ENCODE measurements at regions not wholly inside any gene's neighbourhood (a gene's known extent, or its start where the extent isn't known, plus 50 kb on each side); places are given as distances from the start of the nearest gene placed in this dataset.

GRCh38 chr9:2453106-2453505, 168.5 kb upstream of the VLDLR start:
- Histone ChIP-seq H3K36me3 (ENCODE audit: insufficient read depth, low read length) (no peaks in the 10 kb centered on the region), H4K20me1 (ENCODE audit: insufficient read depth, low read length, poor library complexity, severe bottlenecking) (no peaks in the 10 kb centered on the region)

GRCh38 chr9:2453701-2454100, 167.9 kb upstream of the VLDLR start:
- no peak for TF ChIP-seq EZH2phosphoT487 (IDR thresholded peaks at IDR 0.05; ENCODE audit: borderline replicate concordance)
- TF ChIP-seq, protein P1, sequence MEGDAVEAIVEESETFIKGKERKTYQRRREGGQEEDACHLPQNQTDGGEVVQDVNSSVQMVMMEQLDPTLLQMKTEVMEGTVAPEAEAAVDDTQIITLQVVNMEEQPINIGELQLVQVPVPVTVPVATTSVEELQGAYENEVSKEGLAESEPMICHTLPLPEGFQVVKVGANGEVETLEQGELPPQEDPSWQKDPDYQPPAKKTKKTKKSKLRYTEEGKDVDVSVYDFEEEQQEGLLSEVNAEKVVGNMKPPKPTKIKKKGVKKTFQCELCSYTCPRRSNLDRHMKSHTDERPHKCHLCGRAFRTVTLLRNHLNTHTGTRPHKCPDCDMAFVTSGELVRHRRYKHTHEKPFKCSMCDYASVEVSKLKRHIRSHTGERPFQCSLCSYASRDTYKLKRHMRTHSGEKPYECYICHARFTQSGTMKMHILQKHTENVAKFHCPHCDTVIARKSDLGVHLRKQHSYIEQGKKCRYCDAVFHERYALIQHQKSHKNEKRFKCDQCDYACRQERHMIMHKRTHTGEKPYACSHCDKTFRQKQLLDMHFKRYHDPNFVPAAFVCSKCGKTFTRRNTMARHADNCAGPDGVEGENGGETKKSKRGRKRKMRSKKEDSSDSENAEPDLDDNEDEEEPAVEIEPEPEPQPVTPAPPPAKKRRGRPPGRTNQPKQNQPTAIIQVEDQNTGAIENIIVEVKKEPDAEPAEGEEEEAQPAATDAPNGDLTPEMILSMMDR (conservative IDR thresholded peaks at IDR 0.05; ENCODE audit: low read length) = no peak
- no peaks in the 10 kb centered on the region for H3K9me2 ChIP-seq (replicated peaks; ENCODE audit: low read depth, low read length)
- H3K79me2 ChIP-seq (ENCODE audit: insufficient read depth, low read length) = no peaks in the 10 kb centered on the region
- no peaks in the 10 kb centered on the region for H3F3A ChIP-seq (ENCODE audit: low read depth)
- H2AFZ ChIP-seq (ENCODE audit: low read length) = no peak overlapping the region
- H3K27me3 ChIP-seq (ENCODE audit: insufficient read depth, low read length, poor library complexity, severe bottlenecking) = no peaks in the 10 kb centered on the region
- no peaks in the 10 kb centered on the region for H3K4me1 ChIP-seq (ENCODE audit: insufficient read depth, low read length, poor library complexity, severe bottlenecking)
- H3K4me3 ChIP-seq (ENCODE audit: low read length, poor library complexity, severe bottlenecking) = no peak overlapping the region
- no peaks in the 10 kb centered on the region for H3K36me3 ChIP-seq (ENCODE audit: insufficient read depth, low read length)
- H4K20me1 ChIP-seq (ENCODE audit: insufficient read depth, low read length, poor library complexity, severe bottlenecking) = no peaks in the 10 kb centered on the region
- H3K4me2 ChIP-seq (ENCODE audit: low read depth, low read length, poor library complexity, severe bottlenecking) = no peak overlapping the region
- no peaks in the 10 kb centered on the region for H3K9me3 ChIP-seq (ENCODE audit: insufficient read depth, low read depth, low read length)
- H3K9ac ChIP-seq (ENCODE audit: low read depth, low read length, poor library complexity, severe bottlenecking) = no peak overlapping the region

More at GRCh38 chr9:2453106-2453505, 168.5 kb upstream of the VLDLR start:
- Histone ChIP-seq H3K4me1 (ENCODE audit: insufficient read depth, low read length, poor library complexity, severe bottlenecking) (no peaks in the 10 kb centered on the region), H3F3A (ENCODE audit: low read depth) (no peaks in the 10 kb centered on the region), H3K9me3 (ENCODE audit: insufficient read depth, low read depth, low read length) (no peaks in the 10 kb centered on the region), H3K4me3 (ENCODE audit: low read length, poor library complexity, severe bottlenecking) (no peak overlapping the region), H3K9ac (ENCODE audit: low read depth, low read length, poor library complexity, severe bottlenecking) (no peak overlapping the region), H2AFZ (ENCODE audit: low read length) (no peak overlapping the region), H3K79me2 (ENCODE audit: insufficient read depth, low read length) (no peaks in the 10 kb centered on the region), H3K4me2 (ENCODE audit: low read depth, low read length, poor library complexity, severe bottlenecking) (no peak overlapping the region), H3K27me3 (ENCODE audit: insufficient read depth, low read length, poor library complexity, severe bottlenecking) (no peaks in the 10 kb centered on the region), H3K9me2 (replicated peaks; ENCODE audit: low read depth, low read length) (no peaks in the 10 kb centered on the region)
- TF ChIP-seq, protein P1 (conservative IDR thresholded peaks at IDR 0.05; ENCODE audit: low read length) = no peak
- no peak for TF ChIP-seq EZH2phosphoT487 (IDR thresholded peaks at IDR 0.05; ENCODE audit: borderline replicate concordance)

DNA sequence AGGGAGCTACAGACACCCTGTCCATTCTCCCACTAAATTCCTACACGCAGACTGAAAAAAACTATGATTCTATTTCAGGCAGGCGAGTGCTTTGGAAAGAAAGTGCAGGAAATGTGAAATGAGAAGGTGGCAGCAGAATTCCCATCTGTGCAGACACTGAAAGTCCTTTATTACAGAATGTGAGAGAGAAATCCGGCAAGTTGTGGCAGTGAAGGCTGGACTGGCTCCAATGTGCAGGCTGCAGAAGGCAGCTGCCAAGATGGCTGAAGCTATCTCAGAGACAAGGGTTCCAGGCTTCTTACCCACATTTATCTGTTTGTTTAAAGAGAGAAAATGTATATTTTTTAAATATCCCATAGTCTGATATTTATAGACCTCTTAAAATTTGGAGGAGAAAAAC, 161.8 kb upstream of the VLDLR start:
- no peak overlapping the region for H3K4me2 ChIP-seq (ENCODE audit: low read depth, low read length, poor library complexity, severe bottlenecking)
- no peaks in the 10 kb centered on the region for H3K4me1 ChIP-seq (ENCODE audit: insufficient read depth, low read length, poor library complexity, severe bottlenecking)
- no peak overlapping the region for H3K4me3 ChIP-seq (ENCODE audit: low read length, poor library complexity, severe bottlenecking)
- no peaks in the 10 kb centered on the region for H4K20me1 ChIP-seq (ENCODE audit: insufficient read depth, low read length, poor library complexity, severe bottlenecking)
- no peaks in the 10 kb centered on the region for H3F3A ChIP-seq (ENCODE audit: low read depth)
- no peaks in the 10 kb centered on the region for H3K79me2 ChIP-seq (ENCODE audit: insufficient read depth, low read length)
- H3K27me3 ChIP-seq (ENCODE audit: insufficient read depth, low read length, poor library complexity, severe bottlenecking) = no peaks in the 10 kb centered on the region
- H3K9ac ChIP-seq (ENCODE audit: low read depth, low read length, poor library complexity, severe bottlenecking) = no peak overlapping the region
- no peak overlapping the region for H2AFZ ChIP-seq (ENCODE audit: low read length)
- H3K36me3 ChIP-seq (ENCODE audit: insufficient read depth, low read length) = no peaks in the 10 kb centered on the region
- no peaks in the 10 kb centered on the region for H3K9me2 ChIP-seq (replicated peaks; ENCODE audit: low read depth, low read length)
- no peaks in the 10 kb centered on the region for H3K9me3 ChIP-seq (ENCODE audit: insufficient read depth, low read depth, low read length)
- no peak for TF ChIP-seq EZH2phosphoT487 (IDR thresholded peaks at IDR 0.05; ENCODE audit: borderline replicate concordance)
- TF ChIP-seq, protein P1 (conservative IDR thresholded peaks at IDR 0.05; ENCODE audit: low read length) = no peak

Data from Loucy (cell line).